GM19023 (cell line): ENCODE measurements at regions not wholly inside any gene's neighbourhood (a gene's known extent, or its start where the extent isn't known, plus 50 kb on each side); places are given as distances from the start of the nearest gene placed in this dataset.

Experiments
- ATAC-seq: cut with Tn5 transposase; IDR thresholded peaks from one replicate; pipeline ENCODE4 v1.9.1; 2021; ENCODE audit warnings: mild to moderate bottlenecking, moderate library complexity; ENCODE audit not compliant: unreplicated experiment

DNA sequence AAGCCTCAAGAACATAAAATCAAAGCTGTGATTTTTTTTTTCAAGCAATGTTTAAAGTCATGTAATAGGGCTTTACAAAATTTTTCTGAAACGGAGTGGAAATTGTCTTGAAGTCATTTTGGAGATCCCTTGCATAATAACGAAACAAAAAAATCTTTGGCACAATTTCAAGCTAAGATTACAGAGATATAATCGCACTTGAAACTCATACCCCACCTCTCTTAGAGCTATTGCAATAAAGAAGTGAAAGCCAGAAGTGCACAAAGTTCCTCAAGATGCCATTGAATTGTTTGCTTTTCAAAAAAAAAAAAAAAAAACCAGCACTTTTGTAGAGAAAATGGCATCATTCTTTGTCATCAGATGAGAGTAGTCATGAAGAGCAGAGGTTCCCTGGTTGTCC, 152.3 kb downstream of the PAX3 start:
- no peak for ATAC-seq

DNA sequence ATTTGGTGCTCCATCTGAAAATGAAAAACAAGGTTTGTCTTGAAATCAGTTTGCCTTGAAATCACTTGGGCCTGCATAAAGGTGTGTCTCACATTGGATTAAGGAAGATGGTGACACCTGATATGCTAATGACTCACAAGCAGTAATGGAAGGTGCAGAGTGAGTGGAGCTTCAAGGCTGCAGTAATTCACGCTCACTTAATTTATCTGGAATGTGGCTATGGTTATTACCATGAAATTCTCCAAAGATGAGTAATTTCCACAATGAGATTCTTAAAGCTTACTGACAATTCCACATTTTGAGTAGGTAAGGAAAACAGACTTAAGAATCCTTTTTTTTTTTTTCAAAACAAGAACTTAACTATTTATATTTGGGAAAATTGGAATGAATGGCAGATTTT, 156.8 kb downstream of the PAX3 start:
- ATAC-seq = no peak

GRCh38 chr2:222136106-222136630, 162.6 kb downstream of the PAX3 start:
- ATAC-seq = no peak

GRCh38 chr2:222134654-222135053, 164.1 kb downstream of the PAX3 start:
- no peak for ATAC-seq

DNA sequence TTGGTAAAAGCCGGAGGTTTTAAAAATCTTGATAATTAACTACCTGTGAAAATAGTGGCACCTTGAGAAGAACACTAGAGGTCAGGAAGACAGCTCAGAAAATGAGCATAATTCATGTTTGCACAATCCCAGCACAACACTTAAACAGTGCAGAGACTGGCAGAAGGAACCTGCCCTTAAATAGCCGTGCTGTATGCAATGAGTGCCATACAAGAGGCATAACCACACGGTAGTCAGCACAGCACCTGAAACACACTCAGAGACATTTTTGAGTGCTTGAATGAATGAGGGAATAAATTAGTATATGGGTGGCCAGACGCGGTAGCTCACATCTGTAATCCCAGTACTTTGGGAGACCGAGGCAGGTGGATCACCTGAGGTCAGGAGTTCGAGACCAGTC, 164.9 kb downstream of the PAX3 start:
- ATAC-seq = no peak

GRCh38 chr2:222130855-222131254, 167.9 kb downstream of the PAX3 start:
- no peak for ATAC-seq

DNA sequence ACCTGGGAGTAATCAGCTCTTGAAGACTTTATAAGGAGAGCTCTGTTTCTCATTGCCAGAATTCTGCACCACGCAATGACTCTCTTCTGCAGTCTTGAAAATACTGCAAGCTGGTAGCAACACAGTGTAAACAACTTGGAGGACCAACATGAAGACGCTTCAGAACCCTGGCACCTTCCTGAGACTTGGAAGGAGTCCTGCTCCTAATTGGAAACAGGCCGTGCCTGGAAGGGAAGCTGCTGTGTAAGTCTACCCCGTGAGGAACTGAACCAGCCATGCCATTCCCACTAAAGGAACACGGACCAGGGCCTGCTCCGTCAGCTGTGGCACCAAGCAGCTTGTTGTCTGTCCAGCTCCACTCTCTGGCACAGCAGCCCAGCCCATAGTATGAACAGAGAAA, 171.1 kb downstream of the PAX3 start:
- ATAC-seq = no peak

- ATAC-seq = no peak
Observed at GRCh38 chr2:222120933-222121332, 177.9 kb downstream of the PAX3 start.

DNA sequence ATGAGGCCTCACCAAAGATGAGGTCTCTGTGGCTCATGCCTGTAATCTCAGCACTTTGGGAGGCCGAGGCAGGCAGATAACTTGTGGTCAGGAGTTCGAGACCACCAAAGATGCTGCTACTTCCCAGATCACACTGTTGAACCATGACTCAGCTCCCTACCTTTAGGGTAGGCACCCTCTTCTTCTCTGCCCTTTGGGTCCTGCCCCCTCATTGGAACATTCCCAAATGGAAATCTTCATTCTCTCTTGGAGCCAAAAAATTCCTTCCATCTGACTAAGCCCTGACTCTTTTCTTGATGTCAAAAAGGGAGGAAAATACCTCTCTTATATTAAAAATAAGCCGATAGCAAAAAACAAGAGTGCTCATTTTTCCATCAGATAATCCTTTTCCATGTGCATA, 183.5 kb downstream of the PAX3 start:
- no peak for ATAC-seq

DNA sequence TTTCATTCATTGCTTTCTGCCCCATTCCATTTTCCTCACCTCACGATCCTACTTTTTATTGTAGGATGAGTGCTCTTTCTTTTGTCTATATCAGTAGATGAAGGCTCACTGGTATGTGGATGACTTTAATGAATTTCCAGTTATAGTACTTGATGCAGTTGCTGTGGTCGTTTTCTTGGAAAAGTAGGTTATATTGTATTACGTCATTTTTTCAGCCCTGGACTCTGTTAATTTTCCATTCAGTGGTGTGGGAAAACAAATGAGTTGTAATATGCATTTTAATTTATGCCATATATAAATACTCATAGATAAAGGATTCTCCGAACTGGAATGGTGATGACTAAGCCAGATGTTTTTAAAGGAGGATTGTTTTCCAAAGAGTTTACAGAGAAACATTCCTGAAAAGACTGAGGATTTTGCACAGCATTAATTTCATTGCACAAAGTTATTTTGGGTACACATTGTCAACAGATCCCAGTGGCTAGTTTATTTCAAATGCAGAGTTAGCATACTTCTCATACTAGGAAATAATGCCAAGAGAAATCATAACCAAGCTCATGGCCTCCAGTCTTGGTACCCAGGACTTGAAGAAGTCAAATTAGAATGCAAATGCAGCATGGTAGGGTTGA, 189.7 kb downstream of the PAX3 start:
- ATAC-seq = no peak

DNA sequence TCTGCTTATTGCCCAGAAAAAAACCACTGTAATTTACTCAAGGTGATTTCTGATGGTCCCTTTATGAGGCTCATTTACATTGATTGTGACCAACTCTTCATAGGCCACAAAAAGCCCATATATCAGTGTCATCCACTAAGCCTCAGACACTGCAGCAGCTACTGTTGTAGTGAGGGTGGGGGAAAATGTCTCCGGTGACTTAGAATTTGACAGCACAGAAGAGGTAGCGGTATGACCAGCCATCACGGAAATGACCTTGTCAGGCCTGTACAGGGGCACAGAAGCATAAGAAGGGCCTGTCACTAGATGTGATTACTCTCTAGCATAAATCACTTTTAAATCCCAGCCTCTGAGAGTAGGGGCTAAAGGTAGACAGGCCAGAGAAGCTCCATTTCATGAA, 190.3 kb downstream of the PAX3 start:
- ATAC-seq = no peak

GRCh38 chr2:222105046-222105445, 193.8 kb downstream of the PAX3 start:
- no peak for ATAC-seq

GRCh38 chr2:222102575-222103349, 196.0 kb downstream of the PAX3 start:
- ATAC-seq = no peak

- ATAC-seq = no peak
Observed at GRCh38 chr2:222100704-222101699, 197.8 kb downstream of the PAX3 start.

- no peak for ATAC-seq
Observed at GRCh38 chr2:222088561-222088960, 210.2 kb downstream of the PAX3 start.

DNA sequence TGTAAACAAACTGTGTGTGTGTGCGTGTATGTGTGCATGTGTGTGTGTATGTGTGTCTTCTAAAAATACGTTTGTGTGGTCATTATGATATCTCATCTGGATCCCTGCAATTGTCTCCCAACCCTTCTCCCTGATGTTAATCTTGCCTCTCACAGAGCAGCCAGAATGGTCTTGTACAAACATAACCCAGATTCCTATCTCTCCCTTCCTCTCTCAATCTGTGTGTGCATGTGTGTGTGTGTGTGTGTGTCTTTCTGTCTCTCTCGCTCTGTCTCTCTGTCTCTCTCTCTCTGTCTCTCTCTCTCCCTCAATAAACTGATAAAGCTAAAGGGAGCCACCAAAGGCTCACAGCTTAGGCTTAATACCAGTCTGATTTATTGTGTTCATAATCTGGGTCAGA, 210.8 kb downstream of the PAX3 start:
- no peak for ATAC-seq

DNA sequence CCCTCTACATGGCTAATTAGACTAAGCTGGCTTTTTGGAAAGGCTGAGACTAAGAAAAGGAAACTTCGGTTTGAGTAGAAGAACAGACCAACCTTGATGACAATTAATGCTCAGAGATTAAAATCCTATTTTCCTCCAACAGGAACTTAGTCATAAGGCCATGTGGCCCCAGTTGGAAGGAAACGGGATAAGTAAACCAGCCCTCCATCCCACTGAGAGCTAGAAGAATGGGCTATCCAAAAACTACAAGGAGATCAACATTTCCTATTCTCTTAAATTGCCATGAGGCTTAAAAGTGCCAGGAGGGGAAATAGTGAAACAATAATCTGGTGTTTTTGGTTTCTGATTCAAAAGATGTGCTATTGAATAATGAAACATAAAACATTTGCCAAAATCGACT, 216.6 kb downstream of the PAX3 start:
- ATAC-seq = no peak

DNA sequence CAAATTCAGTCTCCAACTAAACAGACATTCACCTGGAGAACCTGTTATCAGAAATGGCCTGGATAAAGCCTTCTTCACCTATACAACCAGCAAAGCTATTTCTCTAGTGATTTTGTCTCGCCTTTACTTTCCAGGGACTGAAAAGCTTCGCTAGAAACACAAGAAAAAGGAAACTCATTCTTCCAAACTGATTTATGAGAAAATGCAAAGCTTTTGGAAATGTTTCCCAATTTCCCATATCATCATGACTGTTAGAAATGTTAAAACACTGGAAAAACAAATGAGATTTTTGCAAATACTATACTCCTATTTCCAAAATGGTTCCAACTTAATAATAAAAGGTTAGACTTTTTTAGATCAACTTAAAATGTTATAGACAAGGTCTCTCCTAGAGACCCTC, 218.7 kb downstream of the PAX3 start:
- ATAC-seq = no peak

GRCh38 chr2:222076973-222077690, 221.7 kb downstream of the PAX3 start:
- no peak for ATAC-seq

- ATAC-seq = no peak
Observed at GRCh38 chr2:222074674-222075073, 224.1 kb downstream of the PAX3 start.

DNA sequence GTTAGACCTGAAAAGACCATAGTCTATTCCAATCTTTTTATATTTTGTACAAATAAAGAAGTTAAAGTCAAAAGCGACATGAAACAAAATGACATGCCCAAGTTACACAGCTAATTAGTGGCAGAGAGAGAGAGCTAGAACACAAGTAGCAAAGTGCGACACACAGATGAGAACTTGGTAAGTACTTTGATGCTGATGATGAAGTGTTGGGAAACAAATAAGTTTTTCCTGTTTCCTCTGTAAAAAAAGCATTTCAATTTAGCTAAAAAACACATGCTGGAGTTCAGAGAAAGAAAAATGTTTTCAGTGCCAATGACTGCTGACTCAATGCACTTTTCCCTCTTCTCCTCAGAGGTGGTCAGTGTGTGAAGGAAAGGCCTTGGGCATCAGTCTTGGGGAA, 226.9 kb downstream of the PAX3 start:
- no peak for ATAC-seq
